Ovary (tissue), 7 donors: ENCODE measurements at regions not wholly inside any gene's neighbourhood (a gene's known extent, or its start where the extent isn't known, plus 50 kb on each side); places are given as distances from the start of the nearest gene placed in this dataset.
A peak's percentile ranks its signal among the peaks of the same experiment; 100 is the strongest.

ENCODE experiments used
- DNase-seq, 5 donors: peaks; one replicate each; pipeline ENCODE4 v3.0.0-alpha.2; 2019 to 2020
- H3K27ac ChIP-seq, 2 donors: fragments of 200-600 bp; one replicate each; pipeline versions ENCODE4 v1.5.1 to v1.8.0; 2019 to 2022
- H3K27me3 ChIP-seq: fragments of 200-600 bp; one replicate; pipeline ENCODE4 v1.8.0; 2022
- H3K36me3 ChIP-seq: fragments of 200-600 bp; sonication (generic); one replicate; pipeline ENCODE4 v1.5.1; 2019
- H3K4me1 ChIP-seq: one replicate; pipeline ENCODE4 v1.8.1; 2013; ENCODE audit warnings: mild to moderate bottlenecking, moderate library complexity; ENCODE audit not compliant: insufficient read depth
- H3K4me3 ChIP-seq: fragments of 200-600 bp; sonication (generic); one replicate; pipeline ENCODE4 v1.5.1; 2017
- H3K9me3 ChIP-seq, 2 donors: fragments of 200-600 bp in 1 of 2; sonication (generic) in 1 of 2; one replicate each; pipeline versions ENCODE4 v1.5.1 to v1.8.1; 2013 to 2019; ENCODE audit warnings: mild to moderate bottlenecking in 1 of 2, moderate library complexity in 1 of 2
- EP300 ChIP-seq: sonication (generic); formaldehyde crosslinking; IDR thresholded peaks from one replicate; pipeline ENCODE4 v1.6.1; 2017; ENCODE audit warnings: antibody characterized with exemption
- POLR2A ChIP-seq: fragments of 450-650 bp; IDR thresholded peaks from one replicate; pipeline ENCODE4 v1.6.1; 2017; ENCODE audit warnings: antibody characterized with exemption, mild to moderate bottlenecking, moderate library complexity
- WGBS, 3 donors: extraction: QIAGEN DNeasy Blood & Tissue Kit in 1 of 3; methylation state at CpG; one replicate each; pipeline versions ENCODE4 v1.1.5 to v1.1.7; 2013 to 2017; 5-methylcytosine and 5-hydroxymethylcytosine counted together
- intact Hi-C, 4 donors: fragments of 100-400 bp; cut with DNase I; formaldehyde crosslinking; loops; one replicate each; pipeline versions ENCODE4 v1.11.0 to v1.15.1; 2022 to 2023
- TF ChIP-seq, protein P1 (sequence below), 3 donors: fragments of 450-650 bp in 2 of 3; fragments of 200-600 bp in 1 of 3; IDR thresholded peaks; one replicate each; pipeline versions ENCODE4 v1.5.1 to v1.8.0; 2016 to 2022; ENCODE audit warnings: antibody characterized with exemption in 3 of 3, mild to moderate bottlenecking in 1 of 3
- donor health status: DM: no; HTN: no; CAD: no; lungs with moderate emphysema.
- donor health status: DM: no; HTN: no; CAD: no.
- donor health status: Bipolar disorder and iron deficiency.
- donor health status: DM: no; HTN: no; CAD: no.
- donor health status: DM: yes; HTN: yes; CAD: no.

DNA sequence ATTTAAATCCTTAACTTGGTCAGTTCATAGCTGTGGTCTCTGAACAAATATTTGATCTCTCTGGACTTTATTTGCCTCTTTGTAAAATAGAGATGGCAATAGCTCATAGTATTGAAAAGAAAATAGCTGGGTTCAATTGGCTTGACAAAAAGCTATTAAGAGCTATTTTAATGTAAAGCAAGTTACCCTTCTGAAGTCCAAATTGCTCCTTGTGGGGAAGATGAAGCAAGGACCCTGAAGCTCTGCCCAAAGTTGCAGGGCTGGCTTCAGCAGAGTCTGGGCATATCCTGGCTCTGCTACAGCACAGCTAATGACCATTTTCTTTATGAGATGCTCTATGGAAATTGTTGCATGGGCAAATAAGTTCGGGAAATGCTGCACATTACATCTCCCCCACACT is 484.5 kb downstream of the TDRD3 start:
- Histone ChIP-seq H3K36me3 (no peaks in the 10 kb centered on the region), H3K9me3 (no peaks in the 10 kb centered on the region), H3K27ac (no peak overlapping the region), H3K27me3 (no peaks in the 10 kb centered on the region), H3K4me3 (no peak overlapping the region), H3K4me1 (no peaks in the 10 kb centered on the region)
- intact Hi-C loops, result no loop called here
- WGBS, 3 donors, result 10 to 38% (median 14%) methylated on average over 1 of the region's 1 CpG
- TF ChIP-seq POLR2A, result no peak
- no peak for TF ChIP-seq EP300
- TF ChIP-seq, protein P1, sequence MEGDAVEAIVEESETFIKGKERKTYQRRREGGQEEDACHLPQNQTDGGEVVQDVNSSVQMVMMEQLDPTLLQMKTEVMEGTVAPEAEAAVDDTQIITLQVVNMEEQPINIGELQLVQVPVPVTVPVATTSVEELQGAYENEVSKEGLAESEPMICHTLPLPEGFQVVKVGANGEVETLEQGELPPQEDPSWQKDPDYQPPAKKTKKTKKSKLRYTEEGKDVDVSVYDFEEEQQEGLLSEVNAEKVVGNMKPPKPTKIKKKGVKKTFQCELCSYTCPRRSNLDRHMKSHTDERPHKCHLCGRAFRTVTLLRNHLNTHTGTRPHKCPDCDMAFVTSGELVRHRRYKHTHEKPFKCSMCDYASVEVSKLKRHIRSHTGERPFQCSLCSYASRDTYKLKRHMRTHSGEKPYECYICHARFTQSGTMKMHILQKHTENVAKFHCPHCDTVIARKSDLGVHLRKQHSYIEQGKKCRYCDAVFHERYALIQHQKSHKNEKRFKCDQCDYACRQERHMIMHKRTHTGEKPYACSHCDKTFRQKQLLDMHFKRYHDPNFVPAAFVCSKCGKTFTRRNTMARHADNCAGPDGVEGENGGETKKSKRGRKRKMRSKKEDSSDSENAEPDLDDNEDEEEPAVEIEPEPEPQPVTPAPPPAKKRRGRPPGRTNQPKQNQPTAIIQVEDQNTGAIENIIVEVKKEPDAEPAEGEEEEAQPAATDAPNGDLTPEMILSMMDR (IDR thresholded peaks at IDR 0.05), result no peak
- no peak for DNase-seq

DNA sequence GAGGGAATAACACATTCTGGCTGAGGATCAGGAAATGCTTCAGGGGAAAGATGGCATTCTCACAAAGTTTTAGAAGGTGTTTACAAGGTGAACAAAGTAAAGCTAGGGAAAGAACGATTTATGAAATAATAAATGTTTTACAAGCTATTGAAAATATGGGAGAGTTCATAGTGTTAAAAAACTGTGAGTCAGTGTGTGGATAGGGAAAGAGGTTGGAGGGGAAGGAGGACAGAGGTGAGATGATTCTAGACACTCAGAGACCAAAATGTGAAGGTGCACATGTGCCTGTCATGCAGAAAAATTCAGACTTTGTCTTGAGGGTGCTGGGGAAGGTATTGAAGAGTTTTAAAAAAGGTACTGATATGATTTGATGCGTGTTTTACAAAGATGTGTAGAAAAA is 476.1 kb downstream of the TDRD3 start:
- H3K9me3 ChIP-seq, result no peaks in the 10 kb centered on the region
- no peaks in the 10 kb centered on the region for H3K36me3 ChIP-seq
- 57 to 73% (median 67%) methylated on average over 2 of the region's 2 CpGs for WGBS, 3 donors
- H3K27ac ChIP-seq, result no peak overlapping the region
- DNase-seq, result no peak
- TF ChIP-seq, protein P1 (IDR thresholded peaks at IDR 0.05), result no peak
- no peak for TF ChIP-seq EP300
- TF ChIP-seq POLR2A, result no peak
- H3K4me3 ChIP-seq, result no peak overlapping the region
- H3K27me3 ChIP-seq, result no peaks in the 10 kb centered on the region
- no peaks in the 10 kb centered on the region for H3K4me1 ChIP-seq
- intact Hi-C loops, result no loop called here

DNA sequence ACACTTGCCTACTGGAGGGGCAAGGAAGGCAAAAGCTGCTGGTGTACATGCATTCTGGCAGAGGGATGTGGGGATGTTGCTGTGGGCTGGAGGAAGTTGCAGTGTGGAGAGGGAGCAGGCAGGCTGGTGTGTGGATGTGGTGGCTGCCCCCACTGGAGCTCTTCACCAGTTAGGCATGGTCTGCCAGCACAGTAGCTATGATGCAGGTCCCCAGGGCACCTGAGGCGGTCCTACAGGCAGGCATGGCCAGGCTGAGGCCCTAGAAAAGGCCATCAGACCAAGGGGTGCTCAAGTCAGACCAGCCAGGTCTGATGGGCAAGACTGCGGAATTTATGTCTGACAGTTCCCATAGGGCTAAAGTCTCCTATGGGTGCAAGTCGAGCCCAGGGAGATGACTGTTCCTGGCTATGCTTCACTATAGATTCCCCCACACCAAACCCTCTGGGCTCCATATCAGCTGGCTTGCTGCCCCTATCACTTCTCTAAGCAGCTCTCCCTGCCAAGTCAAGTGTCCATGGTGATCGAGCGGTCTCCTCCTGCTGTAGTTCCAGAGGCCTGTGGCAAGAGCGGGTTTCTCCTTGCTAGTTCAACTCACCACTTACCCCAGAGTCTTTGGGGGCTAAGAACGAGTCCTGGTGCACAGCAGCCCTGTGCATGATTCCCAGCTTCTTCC is 473.1 kb downstream of the TDRD3 start:
- Histone ChIP-seq H3K4me1 (no peaks in the 10 kb centered on the region), H3K27ac (no peak overlapping the region), H3K9me3 (no peaks in the 10 kb centered on the region), H3K27me3 (no peaks in the 10 kb centered on the region), H3K36me3 (no peaks in the 10 kb centered on the region), H3K4me3 (no peak overlapping the region)
- 70 to 80% (median 73%) methylated on average over 7 of the region's 7 CpGs for WGBS, 3 donors
- TF ChIP-seq, protein P1 (IDR thresholded peaks at IDR 0.05), result no peak
- TF ChIP-seq EP300 (no peak), POLR2A (no peak)
- DNase-seq, result peak in 1 of 5 donors; percentile 16
- intact Hi-C loops, result no loop called here

DNA sequence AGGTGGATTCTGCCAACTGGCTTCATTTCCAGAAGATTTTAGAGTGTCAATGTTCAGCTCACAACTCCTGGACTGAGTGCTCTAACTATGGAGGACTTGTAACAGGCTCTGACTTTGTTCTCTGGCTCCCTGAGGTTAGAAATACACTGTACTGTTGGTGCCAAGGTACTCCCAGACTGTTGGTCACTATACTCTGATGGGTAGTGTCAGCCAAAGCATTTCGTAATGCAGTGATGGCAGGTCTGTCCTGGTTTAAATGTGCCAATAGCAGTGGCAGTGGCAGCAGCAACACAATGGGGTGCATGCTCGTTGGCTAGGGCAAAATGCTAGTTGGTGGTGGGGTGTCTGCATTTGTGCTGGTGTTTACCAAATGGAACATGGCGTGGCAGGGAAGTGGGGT is 472.2 kb downstream of the TDRD3 start:
- TF ChIP-seq EP300 (no peak), POLR2A (no peak)
- TF ChIP-seq, protein P1 (IDR thresholded peaks at IDR 0.05), result no peak
- WGBS, 3 donors, result 71 to 76% (median 74%) methylated on average over 3 of the region's 3 CpGs
- intact Hi-C loops, result no loop called here

More for the DNA sequence above, 472.2 kb downstream of the TDRD3 start:
- no peak overlapping the region for H3K4me3 ChIP-seq
- no peaks in the 10 kb centered on the region for H3K36me3 ChIP-seq
- H3K9me3 ChIP-seq, result no peaks in the 10 kb centered on the region
- no peaks in the 10 kb centered on the region for H3K4me1 ChIP-seq
- H3K27me3 ChIP-seq, result no peaks in the 10 kb centered on the region
- DNase-seq, result peak in 1 of 5 donors; percentile 13
- H3K27ac ChIP-seq, result no peak overlapping the region
